ENCODE measurements at regions not wholly inside any gene's neighbourhood (a gene's known extent, or its start where the extent isn't known, plus 50 kb on each side); places are given as distances from the start of the nearest gene placed in this dataset.

- no peak for TF ChIP-seq SPI1 (IDR thresholded peaks at IDR 0.05; ENCODE audit: borderline replicate concordance, low read depth)
- no peak for TF ChIP-seq GABPA (IDR thresholded peaks at IDR 0.05; ENCODE audit: low read depth)
- no peak for TF ChIP-seq POLR2AphosphoS5 (IDR thresholded peaks at IDR 0.05; ENCODE audit: low read depth)
- TF ChIP-seq CTCF (IDR thresholded peaks at IDR 0.05; ENCODE audit: insufficient read depth, low read length), result no peak
- TF ChIP-seq REST (IDR thresholded peaks at IDR 0.05; ENCODE audit: insufficient replicate concordance, low read depth), result no peak
- Histone ChIP-seq H3K27me3 (ENCODE audit: insufficient read depth, poor library complexity, severe bottlenecking) (no peaks in the 10 kb centered on the region), H3K4me3 (replicated peaks; ENCODE audit: insufficient read depth, low read length) (no peak overlapping the region), H3K27ac (replicated peaks) (no peak overlapping the region)
- no peak for DNase-seq (ENCODE audit: low read depth in 1 of 2, low spot score in 1 of 2)
Measured at GRCh38 chr5:20605732-20606525, 617.9 kb upstream of the CDH18 start.

GRCh38 chr5:20604992-20605391 is 617.0 kb upstream of the CDH18 start:
- TF ChIP-seq CTCF (IDR thresholded peaks at IDR 0.05; ENCODE audit: insufficient read depth, low read length) (no peak), SPI1 (IDR thresholded peaks at IDR 0.05; ENCODE audit: borderline replicate concordance, low read depth) (no peak), POLR2AphosphoS5 (IDR thresholded peaks at IDR 0.05; ENCODE audit: low read depth) (no peak), REST (IDR thresholded peaks at IDR 0.05; ENCODE audit: insufficient replicate concordance, low read depth) (no peak), GABPA (IDR thresholded peaks at IDR 0.05; ENCODE audit: low read depth) (no peak)
- no peak overlapping the region for H3K27ac ChIP-seq (replicated peaks)
- H3K4me3 ChIP-seq (replicated peaks; ENCODE audit: insufficient read depth, low read length), result no peak overlapping the region
- H3K27me3 ChIP-seq (ENCODE audit: insufficient read depth, poor library complexity, severe bottlenecking), result no peaks in the 10 kb centered on the region
- DNase-seq (ENCODE audit: low read depth in 1 of 2, low spot score in 1 of 2), result no peak

- Histone ChIP-seq H3K4me3 (replicated peaks; ENCODE audit: insufficient read depth, low read length) (no peak overlapping the region), H3K27ac (replicated peaks) (no peak overlapping the region), H3K27me3 (ENCODE audit: insufficient read depth, poor library complexity, severe bottlenecking) (no peaks in the 10 kb centered on the region)
- TF ChIP-seq REST (IDR thresholded peaks at IDR 0.05; ENCODE audit: insufficient replicate concordance, low read depth) (no peak), GABPA (IDR thresholded peaks at IDR 0.05; ENCODE audit: low read depth) (no peak), CTCF (IDR thresholded peaks at IDR 0.05; ENCODE audit: insufficient read depth, low read length) (no peak), POLR2AphosphoS5 (IDR thresholded peaks at IDR 0.05; ENCODE audit: low read depth) (no peak), SPI1 (IDR thresholded peaks at IDR 0.05; ENCODE audit: borderline replicate concordance, low read depth) (no peak)
- peak in 1 of 2 experiments; percentile 5 for DNase-seq (ENCODE audit: low read depth in 1 of 2, low spot score in 1 of 2)
Measured at GRCh38 chr5:20601678-20602100, 613.7 kb upstream of the CDH18 start.
